Activated CD4-positive, alpha-beta T cell treated with anti-CD3 and anti-CD28 coated beads, Interleukin-2, amount 50 U/mL, for 4 hours (primary cell): ENCODE measurements at regions not wholly inside any gene's neighbourhood (a gene's known extent, or its start where the extent isn't known, plus 50 kb on each side); places are given as distances from the start of the nearest gene placed in this dataset.

Source experiments
- DNase-seq, 2 experiments: peaks; one replicate each; pipeline ENCODE4 v3.0.0-alpha.2; 2020

DNA sequence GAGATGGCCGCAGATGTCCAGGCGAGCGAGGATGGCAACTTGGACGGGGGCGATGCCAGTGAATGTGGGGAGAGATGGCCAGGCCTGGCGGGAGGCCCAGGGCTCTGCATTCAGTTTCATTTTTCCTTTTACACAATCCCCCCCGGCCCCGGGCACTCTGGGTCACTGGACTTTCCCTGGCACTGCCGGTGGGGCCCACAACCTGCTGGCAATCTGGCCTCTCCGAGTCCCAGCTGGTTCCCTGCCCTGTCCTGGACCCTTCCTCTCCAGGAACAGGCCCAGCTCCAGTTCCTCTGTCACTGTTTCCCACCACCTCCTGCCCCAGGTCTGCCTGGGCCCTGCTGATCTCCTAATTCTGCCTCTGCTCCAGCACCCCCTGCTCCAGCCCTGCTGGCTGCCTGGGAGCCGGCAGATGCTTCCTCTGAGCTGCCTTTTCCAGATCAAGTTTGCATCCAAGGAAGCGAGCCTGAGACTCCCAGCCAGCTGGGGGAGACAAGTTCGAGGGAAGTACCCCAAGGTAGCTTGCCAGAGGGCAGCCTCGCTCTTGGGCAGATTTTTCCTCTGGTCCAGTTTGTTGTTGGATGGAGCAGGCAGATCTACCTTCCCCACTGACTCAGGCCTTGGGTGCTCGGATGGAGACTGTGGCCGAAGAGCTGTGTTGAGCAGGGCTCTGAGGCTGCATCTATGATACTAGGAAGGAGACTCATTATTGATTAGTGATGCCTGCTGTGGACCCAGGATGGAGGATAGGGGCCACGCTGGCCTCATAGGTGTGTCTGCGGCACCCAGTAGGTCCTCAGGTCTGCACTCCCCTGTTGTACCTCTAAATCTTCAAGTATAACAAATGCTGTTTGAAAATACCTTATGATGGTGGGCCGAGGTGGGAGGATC lies 83.2 kb downstream of the CEBPB start:
- DNase-seq: no peak

- no peak for DNase-seq
Observed at GRCh38 chr20:50274570-50275430, 84.2 kb downstream of the CEBPB start.

DNA sequence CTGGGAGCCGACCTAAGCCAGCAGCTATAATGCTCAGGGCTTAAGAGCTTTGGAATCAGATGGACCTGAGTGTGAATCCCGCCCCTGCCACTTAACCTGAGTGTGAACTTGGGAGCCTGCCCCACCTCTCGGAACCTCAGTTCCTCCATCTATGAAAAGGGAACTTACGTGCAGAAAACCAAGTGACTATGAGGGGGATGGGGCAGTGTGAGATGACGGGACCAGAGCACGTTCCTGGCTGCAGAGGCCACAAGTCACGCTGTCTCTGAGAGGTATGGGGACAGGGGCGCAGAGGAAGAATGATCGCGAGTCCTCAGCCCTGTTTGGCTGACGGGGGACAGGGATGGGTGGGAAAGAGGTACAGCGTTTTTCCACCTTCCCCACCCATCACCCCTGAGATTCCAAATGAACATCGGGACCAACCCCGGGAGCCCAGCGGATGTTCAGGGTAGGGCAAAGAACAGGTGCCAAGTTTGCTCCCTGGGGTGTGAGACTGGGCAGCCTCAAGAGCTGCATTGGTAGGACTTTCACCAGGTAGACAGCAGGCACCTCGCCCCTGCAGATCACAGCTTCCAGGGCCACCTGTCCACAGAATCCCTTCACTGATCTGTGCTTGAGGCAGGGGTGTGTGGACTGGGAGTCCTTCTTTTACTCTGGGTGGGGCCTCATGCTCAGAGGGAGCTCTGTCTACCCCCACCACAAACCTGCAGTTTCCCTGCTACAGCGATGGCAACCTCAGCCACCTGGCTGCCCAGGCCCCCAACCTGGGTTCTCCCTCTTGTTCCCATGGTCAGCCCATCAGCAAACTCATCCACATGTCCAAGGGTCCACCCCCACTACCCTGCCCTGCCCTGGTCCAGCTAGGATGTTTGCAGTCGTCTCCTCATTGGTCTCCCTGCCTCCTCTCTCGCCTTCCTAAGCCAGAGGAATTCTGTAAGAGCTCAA lies 85.8 kb downstream of the CEBPB start:
- no peak for DNase-seq

GRCh38 chr20:50277064-50277415 lies 86.4 kb downstream of the CEBPB start:
- DNase-seq: no peak

- DNase-seq: no peak
Observed at GRCh38 chr20:50277460-50278376, 87.1 kb downstream of the CEBPB start.

GRCh38 chr20:50278377-50278683 lies 87.7 kb downstream of the CEBPB start:
- no peak for DNase-seq

DNA sequence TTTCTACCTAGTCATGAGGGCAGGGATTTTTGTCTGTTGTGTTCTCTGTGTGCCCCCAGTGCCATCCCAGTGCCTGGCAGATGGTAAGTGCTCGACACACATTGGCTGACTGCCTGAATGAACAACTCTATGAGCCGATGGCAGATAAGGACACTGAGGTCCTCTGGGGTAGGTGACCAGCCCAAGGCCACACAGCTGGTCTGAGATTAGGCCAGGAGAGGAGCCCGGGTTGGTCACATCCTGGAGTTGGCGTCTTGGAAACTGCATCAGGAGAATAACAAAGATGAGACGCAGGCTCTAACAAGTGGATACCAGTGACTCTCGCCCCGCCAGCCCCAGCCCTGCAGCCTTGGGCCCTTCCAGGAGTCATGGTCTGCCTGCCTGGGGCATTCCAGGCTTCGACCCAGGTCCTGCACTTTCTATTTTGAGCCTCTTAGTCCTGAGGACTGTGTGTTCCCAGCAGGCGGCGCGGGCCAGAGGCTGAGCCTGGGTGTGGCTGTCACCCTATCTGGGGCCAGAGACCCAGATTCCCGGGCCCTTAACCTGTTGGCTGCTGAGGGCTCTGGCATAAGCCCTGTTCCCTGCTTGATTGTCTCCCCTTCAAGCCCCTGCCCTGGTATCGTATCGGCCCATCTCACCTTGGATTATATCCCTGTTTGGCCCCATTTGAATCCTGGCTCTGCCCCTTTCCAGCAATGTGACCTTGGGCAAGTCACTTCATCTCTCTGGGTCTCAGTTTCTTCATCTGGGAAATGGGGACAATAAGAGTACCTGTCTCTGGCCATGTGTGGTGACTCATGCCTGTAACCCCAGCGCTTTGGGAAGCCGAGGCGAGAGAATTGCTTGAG lies 88.3 kb downstream of the CEBPB start:
- DNase-seq: no peak

DNA sequence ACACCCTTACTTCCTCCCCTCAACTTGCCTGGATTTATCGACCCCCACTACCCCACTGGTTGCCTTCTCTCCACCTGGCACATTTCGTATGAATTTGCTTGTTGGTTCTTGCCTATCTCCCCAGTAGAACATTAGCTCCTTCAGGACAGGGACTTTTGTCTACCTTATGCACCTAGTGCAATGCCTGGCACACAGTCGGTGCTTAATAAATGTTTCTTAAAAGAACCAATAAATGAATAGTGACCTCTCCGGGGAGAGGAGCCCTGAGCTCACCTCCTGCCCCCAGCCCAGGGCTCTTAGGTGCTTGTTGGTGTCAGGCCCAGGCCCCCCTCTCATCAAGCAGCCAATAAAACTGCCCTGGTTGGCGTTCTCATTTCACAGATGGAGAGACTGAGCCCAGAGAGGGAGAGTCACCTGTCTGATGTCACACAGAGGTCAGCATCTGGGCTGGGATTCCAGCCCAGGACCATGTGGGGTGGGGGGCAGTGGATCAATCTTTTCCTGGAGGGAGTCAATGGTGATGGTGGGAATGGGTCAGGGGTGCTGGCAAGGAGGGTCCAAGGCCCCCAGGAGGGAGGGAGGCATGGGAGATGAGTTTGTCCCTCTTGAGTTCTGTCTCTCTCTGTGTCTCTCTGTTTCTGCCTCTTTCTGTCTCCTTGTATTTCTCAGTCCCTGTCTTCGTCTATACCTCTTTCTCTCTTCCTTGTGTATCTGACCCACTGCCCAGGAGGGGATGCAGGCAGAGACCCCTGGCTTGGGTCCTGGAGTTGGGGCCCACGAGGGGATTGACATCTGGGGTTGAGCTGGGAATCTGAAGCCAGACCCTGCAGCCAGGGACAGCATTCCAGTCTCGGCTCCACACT lies 89.6 kb downstream of the CEBPB start:
- DNase-seq: no peak

DNA sequence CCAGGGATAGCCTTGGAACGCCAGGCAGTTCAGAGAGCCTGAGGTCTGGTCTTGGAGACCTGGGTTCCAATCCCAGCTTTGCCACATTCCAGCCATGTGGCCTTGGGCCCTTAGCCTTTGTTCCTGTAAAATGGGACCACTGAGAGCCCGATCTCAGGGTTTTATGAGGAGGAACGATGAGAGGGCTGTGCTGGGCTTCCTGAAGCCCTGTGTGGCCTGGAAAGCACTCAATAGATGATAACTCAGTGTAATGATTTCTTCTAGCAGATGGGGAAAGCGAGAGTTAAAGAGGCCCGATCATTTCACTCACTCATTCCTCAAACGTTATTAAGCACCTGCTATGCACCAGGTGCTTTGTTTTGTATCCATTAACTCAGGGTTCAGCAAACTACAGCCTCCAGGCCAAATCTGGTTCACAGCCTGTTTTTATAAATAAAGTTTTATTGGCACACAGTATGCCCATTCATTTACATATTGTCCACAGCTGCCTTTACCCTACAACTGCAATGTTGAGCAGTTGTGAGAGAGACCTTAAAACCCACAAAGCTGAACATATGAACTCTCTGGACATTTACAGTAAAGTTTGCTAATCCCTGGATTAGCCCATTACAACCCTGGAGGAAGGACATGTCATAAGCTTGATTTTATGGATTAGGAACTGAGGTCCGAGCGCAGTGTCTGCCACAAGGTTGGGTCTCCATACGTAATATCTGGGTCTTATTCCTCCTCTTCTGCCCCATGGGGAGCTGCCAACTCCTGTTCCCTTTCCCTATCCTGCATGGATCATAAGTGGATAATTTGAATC lies 90.4 kb downstream of the CEBPB start:
- no peak for DNase-seq

DNA sequence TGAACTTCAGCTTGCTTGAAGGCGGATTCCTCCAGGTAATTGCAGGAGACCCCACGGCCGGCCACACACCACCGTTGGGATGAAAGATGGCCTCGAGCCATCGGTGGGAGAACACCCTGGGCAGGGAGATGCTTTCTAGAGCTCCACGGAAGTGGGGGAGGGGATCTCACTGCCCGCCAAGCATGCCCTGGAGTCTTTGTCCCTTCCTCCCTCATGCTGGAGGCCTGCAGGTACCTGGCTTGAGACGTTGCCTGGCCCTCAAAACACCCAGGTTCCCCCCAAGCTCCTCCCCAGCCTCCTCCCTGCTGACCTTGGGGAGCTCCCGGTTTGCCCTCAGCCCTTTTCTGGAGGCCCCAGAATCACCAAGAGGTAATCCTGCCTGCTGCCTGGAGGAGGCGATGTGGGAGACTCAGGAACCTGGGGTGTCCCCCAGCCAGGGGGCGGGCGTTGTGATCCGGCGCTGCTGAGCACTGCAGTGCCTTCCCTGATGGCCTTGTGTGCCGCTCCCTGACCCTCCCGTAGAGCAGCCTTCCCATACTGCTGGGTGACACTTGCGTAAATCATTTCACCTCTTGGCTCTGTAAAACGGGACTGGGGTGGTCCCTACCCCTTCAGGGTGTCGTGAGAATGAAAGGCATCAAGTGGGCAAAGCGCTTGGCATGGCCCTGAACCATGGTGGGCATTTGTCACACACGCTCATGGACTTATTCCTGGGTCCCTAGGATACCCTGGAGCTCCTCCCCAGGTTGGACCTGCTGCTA lies 91.4 kb downstream of the CEBPB start:
- DNase-seq: no peak

DNA sequence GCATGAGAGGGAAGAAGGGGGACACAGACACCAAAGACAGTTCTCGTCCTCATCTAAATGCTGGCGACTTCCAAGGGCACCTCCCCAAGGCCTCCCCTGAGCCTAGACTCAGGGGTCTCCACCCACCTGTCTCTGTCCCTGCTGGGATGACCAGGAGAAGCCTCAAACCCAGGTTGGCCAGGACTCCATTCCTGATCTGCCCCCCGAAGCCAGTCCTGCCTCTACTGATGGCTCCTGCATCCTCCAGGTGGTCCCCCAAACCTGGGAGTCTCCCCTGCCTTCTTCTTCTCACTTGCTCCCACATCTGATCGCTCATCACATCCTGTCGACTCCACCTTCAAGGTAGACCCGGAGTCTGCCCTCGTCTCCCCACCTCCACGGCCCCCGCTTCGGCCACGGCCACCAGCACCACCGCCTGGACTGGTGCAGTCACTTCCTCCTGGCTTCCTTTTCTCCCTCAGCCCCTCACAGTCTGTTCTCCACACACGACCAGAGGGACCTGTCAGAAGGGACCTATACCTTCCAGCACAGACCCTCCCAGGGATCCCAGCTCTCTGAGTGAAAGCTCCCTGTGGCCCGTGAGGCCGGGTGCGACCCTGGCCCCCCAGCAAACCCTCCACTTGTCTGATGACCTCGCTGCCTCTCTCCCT lies 92.1 kb downstream of the CEBPB start:
- DNase-seq: no peak

DNA sequence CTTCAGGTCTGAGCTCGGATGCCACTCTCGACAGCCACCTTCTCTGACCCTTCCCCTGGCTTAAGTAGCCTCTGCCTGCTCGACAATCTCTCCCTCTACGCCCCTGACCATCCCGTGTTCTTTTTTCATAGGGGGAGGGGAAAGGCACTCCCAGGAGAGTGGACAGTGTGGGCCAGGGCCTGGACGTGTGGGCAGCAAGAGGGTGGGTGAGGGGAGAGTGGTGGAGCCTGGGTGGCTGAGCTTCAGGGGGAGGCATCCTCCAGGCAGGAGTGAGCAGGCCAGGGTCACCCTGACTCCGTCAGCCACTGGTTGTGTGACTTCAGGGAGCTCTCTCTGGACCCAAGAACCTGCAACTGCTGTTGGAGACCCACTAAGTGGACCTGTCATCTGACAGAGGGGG lies 92.7 kb downstream of the CEBPB start:
- DNase-seq: no peak

- no peak for DNase-seq
Observed at GRCh38 chr20:50283922-50284810, 93.5 kb downstream of the CEBPB start.

DNA sequence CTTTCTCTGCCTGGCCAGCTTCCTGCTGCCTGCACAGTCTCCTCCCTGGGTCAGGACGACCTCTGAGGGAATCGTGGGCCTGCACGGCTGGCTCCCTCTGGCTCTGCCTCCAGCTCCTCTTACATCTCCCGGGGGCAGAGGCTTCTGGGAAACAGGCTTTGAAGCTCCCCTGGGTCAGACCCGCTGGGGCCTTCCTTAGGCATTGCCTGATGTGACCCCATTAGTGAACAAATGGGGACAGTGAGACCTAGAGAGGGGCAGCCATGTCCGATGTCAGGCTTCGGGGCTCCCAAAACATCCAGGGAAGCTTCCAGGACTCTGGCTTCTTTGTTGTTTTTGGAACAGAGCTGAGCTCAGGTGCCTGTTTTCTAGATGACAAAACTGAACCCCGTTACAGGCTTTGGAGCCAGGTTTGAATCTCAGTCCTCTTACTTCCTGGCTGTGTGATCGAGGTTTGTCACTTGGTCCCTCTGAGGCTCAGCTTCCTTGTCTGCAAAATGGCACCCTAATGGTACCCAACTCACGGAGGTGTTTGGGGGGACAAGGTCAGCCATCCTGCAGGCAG lies 94.3 kb downstream of the CEBPB start:
- no peak for DNase-seq

DNA sequence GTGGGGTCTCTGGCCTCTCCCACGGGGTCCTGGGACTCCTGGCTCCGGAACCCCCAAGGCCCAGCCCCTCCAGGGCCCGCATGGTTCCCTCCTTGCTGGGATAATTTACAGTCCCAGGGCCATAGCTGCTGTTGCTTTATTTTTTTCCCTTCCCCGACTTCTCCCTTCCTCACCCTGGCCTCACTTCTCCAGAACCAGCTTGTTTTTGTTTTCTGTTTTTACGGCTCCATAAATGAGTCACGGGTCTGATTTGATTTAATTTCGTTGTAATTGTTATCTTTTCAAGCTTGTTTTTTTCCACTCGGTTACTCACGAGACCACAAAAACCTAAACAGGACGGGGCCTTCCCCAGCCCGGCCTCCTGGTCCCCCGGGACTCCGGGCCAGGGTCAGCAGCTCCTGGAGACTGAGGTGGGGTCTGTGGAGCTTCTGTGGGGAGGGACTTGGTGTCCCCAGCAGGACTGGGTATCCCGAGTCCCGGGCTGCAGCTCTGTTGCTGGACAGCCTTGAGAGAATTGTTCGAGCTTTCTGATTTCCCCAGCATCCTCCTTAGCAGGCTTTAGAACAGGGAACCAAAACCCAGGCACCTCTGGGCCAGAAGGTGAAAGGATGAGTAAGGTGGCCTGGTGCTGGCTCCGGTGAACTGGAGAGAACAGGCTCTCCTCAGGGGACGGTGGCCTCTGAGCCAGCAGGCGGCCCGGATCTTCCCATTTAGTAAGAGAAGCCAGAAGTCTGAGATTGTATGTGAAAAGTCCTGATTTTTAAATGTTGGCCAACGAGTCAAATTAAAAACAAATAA lies 94.9 kb downstream of the CEBPB start:
- no peak for DNase-seq

GRCh38 chr20:50286174-50286511 lies 95.5 kb downstream of the CEBPB start:
- no peak for DNase-seq
